ENCODE measurements at regions not wholly inside any gene's neighbourhood (a gene's known extent, or its start where the extent isn't known, plus 50 kb on each side); places are given as distances from the start of the nearest gene placed in this dataset.
"Not testable (repeated sequence)": the region's sequence is repeated elsewhere in the genome, so short reads cannot be mapped to it uniquely, and the experiment has no call there.

DNA sequence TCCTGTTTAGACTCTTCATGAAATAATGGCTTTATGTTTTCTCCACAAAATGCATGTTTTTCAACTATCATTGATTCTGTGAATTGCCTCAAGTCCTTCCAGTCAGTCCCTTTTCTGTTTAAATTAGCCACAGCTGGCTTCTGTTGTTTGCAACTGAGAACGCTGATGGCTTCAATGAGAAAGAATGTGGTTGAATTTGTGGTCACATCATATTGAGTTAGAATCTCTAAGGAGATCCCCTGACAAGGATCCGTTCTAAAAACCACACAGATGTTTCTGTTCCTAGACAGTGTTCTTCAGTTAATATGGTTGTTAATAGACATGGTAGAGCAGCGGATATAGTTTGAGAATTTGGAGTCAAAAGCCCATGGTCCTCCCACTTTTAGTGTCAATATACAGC lies 323.6 kb upstream of the NOTCH2NLA start:
- not testable (repeated sequence) for TF ChIP-seq POLR2A (IDR thresholded peaks at IDR 0.05; ENCODE audit: low read length); HEYL (CRISPR knock-in tag; IDR thresholded peaks at IDR 0.05)
- TF ChIP-seq, protein P1, sequence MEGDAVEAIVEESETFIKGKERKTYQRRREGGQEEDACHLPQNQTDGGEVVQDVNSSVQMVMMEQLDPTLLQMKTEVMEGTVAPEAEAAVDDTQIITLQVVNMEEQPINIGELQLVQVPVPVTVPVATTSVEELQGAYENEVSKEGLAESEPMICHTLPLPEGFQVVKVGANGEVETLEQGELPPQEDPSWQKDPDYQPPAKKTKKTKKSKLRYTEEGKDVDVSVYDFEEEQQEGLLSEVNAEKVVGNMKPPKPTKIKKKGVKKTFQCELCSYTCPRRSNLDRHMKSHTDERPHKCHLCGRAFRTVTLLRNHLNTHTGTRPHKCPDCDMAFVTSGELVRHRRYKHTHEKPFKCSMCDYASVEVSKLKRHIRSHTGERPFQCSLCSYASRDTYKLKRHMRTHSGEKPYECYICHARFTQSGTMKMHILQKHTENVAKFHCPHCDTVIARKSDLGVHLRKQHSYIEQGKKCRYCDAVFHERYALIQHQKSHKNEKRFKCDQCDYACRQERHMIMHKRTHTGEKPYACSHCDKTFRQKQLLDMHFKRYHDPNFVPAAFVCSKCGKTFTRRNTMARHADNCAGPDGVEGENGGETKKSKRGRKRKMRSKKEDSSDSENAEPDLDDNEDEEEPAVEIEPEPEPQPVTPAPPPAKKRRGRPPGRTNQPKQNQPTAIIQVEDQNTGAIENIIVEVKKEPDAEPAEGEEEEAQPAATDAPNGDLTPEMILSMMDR (IDR thresholded peaks at IDR 0.05) = not testable (repeated sequence)
- TF ChIP-seq, protein P2, sequence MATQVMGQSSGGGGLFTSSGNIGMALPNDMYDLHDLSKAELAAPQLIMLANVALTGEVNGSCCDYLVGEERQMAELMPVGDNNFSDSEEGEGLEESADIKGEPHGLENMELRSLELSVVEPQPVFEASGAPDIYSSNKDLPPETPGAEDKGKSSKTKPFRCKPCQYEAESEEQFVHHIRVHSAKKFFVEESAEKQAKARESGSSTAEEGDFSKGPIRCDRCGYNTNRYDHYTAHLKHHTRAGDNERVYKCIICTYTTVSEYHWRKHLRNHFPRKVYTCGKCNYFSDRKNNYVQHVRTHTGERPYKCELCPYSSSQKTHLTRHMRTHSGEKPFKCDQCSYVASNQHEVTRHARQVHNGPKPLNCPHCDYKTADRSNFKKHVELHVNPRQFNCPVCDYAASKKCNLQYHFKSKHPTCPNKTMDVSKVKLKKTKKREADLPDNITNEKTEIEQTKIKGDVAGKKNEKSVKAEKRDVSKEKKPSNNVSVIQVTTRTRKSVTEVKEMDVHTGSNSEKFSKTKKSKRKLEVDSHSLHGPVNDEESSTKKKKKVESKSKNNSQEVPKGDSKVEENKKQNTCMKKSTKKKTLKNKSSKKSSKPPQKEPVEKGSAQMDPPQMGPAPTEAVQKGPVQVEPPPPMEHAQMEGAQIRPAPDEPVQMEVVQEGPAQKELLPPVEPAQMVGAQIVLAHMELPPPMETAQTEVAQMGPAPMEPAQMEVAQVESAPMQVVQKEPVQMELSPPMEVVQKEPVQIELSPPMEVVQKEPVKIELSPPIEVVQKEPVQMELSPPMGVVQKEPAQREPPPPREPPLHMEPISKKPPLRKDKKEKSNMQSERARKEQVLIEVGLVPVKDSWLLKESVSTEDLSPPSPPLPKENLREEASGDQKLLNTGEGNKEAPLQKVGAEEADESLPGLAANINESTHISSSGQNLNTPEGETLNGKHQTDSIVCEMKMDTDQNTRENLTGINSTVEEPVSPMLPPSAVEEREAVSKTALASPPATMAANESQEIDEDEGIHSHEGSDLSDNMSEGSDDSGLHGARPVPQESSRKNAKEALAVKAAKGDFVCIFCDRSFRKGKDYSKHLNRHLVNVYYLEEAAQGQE (IDR thresholded peaks at IDR 0.05) = not testable (repeated sequence)
- TF ChIP-seq, protein P3, sequence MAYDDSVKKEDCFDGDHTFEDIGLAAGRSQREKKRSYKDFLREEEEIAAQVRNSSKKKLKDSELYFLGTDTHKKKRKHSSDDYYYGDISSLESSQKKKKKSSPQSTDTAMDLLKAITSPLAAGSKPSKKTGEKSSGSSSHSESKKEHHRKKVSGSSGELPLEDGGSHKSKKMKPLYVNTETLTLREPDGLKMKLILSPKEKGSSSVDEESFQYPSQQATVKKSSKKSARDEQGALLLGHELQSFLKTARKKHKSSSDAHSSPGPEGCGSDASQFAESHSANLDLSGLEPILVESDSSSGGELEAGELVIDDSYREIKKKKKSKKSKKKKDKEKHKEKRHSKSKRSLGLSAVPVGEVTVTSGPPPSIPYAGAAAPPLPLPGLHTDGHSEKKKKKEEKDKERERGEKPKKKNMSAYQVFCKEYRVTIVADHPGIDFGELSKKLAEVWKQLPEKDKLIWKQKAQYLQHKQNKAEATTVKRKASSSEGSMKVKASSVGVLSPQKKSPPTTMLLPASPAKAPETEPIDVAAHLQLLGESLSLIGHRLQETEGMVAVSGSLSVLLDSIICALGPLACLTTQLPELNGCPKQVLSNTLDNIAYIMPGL (CRISPR knock-in tag; IDR thresholded peaks at IDR 0.05; ENCODE audit: borderline replicate concordance) = not testable (repeated sequence)
- TF ChIP-seq, protein P4, sequence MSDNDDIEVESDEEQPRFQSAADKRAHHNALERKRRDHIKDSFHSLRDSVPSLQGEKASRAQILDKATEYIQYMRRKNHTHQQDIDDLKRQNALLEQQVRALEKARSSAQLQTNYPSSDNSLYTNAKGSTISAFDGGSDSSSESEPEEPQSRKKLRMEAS (IDR thresholded peaks at IDR 0.05) = not testable (repeated sequence)

All from A549 (cell line).